Esophagus (tissue), 2 donors: ENCODE measurements at regions not wholly inside any gene's neighbourhood (a gene's known extent, or its start where the extent isn't known, plus 50 kb on each side); places are given as distances from the start of the nearest gene placed in this dataset.

Experiments used
- H3K27ac ChIP-seq, 2 donors: one replicate each; pipeline ENCODE4 v1.5.1; 2013; ENCODE audit warnings: low read depth in 2 of 2, mild to moderate bottlenecking in 2 of 2, inconsistent platforms in 1 of 2, low read length in 1 of 2, moderate library complexity in 1 of 2
- H3K27me3 ChIP-seq, 2 donors: one replicate each; pipeline ENCODE4 v1.6.1; 2013; ENCODE audit warnings: low read length in 2 of 2, control low read depth in 1 of 2, mild to moderate bottlenecking in 1 of 2; ENCODE audit not compliant: insufficient read depth in 2 of 2, control insufficient read depth in 1 of 2
- H3K36me3 ChIP-seq, 2 donors: one replicate each; pipeline ENCODE4 v1.6.1; 2013; ENCODE audit warnings: low read length in 1 of 2; ENCODE audit not compliant: control insufficient read depth in 2 of 2, insufficient read depth in 2 of 2
- H3K4me1 ChIP-seq, 2 donors: one replicate each; pipeline ENCODE4 v1.6.1; 2013; ENCODE audit warnings: low read length in 1 of 2; ENCODE audit not compliant: control insufficient read depth in 2 of 2, insufficient read depth in 2 of 2
- H3K4me3 ChIP-seq, 2 donors: one replicate each; pipeline ENCODE4 v1.5.1; 2013; ENCODE audit warnings: low read length in 2 of 2, mild to moderate bottlenecking in 2 of 2, low read depth in 1 of 2, moderate library complexity in 1 of 2
- H3K9me3 ChIP-seq, 2 donors: one replicate each; pipeline ENCODE4 v1.6.1; 2013; ENCODE audit warnings: mild to moderate bottlenecking in 2 of 2, low read depth in 1 of 2, low read length in 1 of 2, moderate library complexity in 1 of 2; ENCODE audit not compliant: control insufficient read depth in 2 of 2, insufficient read depth in 1 of 2
- WGBS, 2 donors: extraction: QIAGEN DNeasy Blood & Tissue Kit; methylation state at CpG; one replicate each; pipeline ENCODE4 v1.1.7; 2013; 5-methylcytosine and 5-hydroxymethylcytosine counted together
- donor health status: healthy with polysubstance abuse.
- donor health status: Bipolar disorder and iron deficiency.

GRCh38 chr4:82230306-82230705 lies 143.5 kb downstream of the HNRNPD start:
- no peak overlapping the region for H3K27ac ChIP-seq
- WGBS, 2 donors, result 61 to 63% methylated on average over 4 of the region's 4 CpGs

GRCh38 chr4:82225030-82225429 lies 148.8 kb downstream of the HNRNPD start:
- H3K27me3 ChIP-seq, result no peaks in the 10 kb centered on the region
- no peaks in the 10 kb centered on the region for H3K36me3 ChIP-seq
- no peak overlapping the region for H3K27ac ChIP-seq
- H3K9me3 ChIP-seq, result no peaks in the 10 kb centered on the region
- H3K4me3 ChIP-seq, result no peak overlapping the region
- H3K4me1 ChIP-seq, result no peaks in the 10 kb centered on the region
- 75 to 80% methylated on average over 2 of the region's 2 CpGs for WGBS, 2 donors

More at GRCh38 chr4:82230306-82230705, 143.5 kb downstream of the HNRNPD start:
- no peaks in the 10 kb centered on the region for H3K36me3 ChIP-seq
- H3K9me3 ChIP-seq, result no peaks in the 10 kb centered on the region
- H3K4me1 ChIP-seq, result no peaks in the 10 kb centered on the region
- no peaks in the 10 kb centered on the region for H3K27me3 ChIP-seq
- H3K4me3 ChIP-seq, result no peak overlapping the region

GRCh38 chr4:82223715-82224114 lies 150.1 kb downstream of the HNRNPD start:
- WGBS, 2 donors, result 32 to 35% methylated on average over 4 of the region's 4 CpGs
- H3K27me3 ChIP-seq, result no peaks in the 10 kb centered on the region
- no peaks in the 10 kb centered on the region for H3K36me3 ChIP-seq
- no peaks in the 10 kb centered on the region for H3K9me3 ChIP-seq
- no peak overlapping the region for H3K4me3 ChIP-seq
- no peaks in the 10 kb centered on the region for H3K4me1 ChIP-seq
- no peak overlapping the region for H3K27ac ChIP-seq

- Histone ChIP-seq H3K27me3 (no peaks in the 10 kb centered on the region), H3K4me3 (no peak overlapping the region), H3K9me3 (no peaks in the 10 kb centered on the region), H3K36me3 (no peaks in the 10 kb centered on the region), H3K27ac (no peak overlapping the region), H3K4me1 (no peaks in the 10 kb centered on the region)
- WGBS, 2 donors, result 79 to 82% methylated on average over 6 of the region's 6 CpGs
These were observed 154.4 kb downstream of the HNRNPD start for GRCh38 chr4:82219346-82219745.

- Histone ChIP-seq H3K27me3 (no peaks in the 10 kb centered on the region), H3K4me1 (no peaks in the 10 kb centered on the region), H3K4me3 (no peak overlapping the region), H3K9me3 (no peaks in the 10 kb centered on the region), H3K36me3 (no peaks in the 10 kb centered on the region), H3K27ac (no peak overlapping the region)
- WGBS, 2 donors, result 89 to 91% methylated on average over 3 of the region's 3 CpGs
These were observed 155.6 kb downstream of the HNRNPD start for GRCh38 chr4:82217986-82218715.

- H3K27ac ChIP-seq, result no peak overlapping the region
- H3K27me3 ChIP-seq, result no peaks in the 10 kb centered on the region
- H3K36me3 ChIP-seq, result no peaks in the 10 kb centered on the region
- no peak overlapping the region for H3K4me3 ChIP-seq
- no peaks in the 10 kb centered on the region for H3K4me1 ChIP-seq
- WGBS, 2 donors, result 90 to 91% methylated on average over 2 of the region's 2 CpGs
- no peaks in the 10 kb centered on the region for H3K9me3 ChIP-seq
These were observed 157.6 kb downstream of the HNRNPD start for GRCh38 chr4:82216219-82216618.

GRCh38 chr4:82215800-82216199 lies 158.0 kb downstream of the HNRNPD start:
- Histone ChIP-seq H3K27me3 (no peaks in the 10 kb centered on the region), H3K27ac (no peak overlapping the region), H3K4me3 (no peak overlapping the region), H3K36me3 (no peaks in the 10 kb centered on the region), H3K4me1 (no peaks in the 10 kb centered on the region), H3K9me3 (no peaks in the 10 kb centered on the region)

GRCh38 chr4:82215039-82215438 lies 158.8 kb downstream of the HNRNPD start:
- Histone ChIP-seq H3K4me1 (no peaks in the 10 kb centered on the region), H3K27me3 (no peaks in the 10 kb centered on the region), H3K36me3 (no peaks in the 10 kb centered on the region), H3K27ac (no peak overlapping the region), H3K4me3 (no peak overlapping the region), H3K9me3 (no peaks in the 10 kb centered on the region)
- WGBS, 2 donors, result 91 to 95% methylated on average over 1 of the region's 1 CpG

GRCh38 chr4:82213485-82214417 lies 160.0 kb downstream of the HNRNPD start:
- no peaks in the 10 kb centered on the region for H3K27me3 ChIP-seq
- H3K9me3 ChIP-seq, result no peaks in the 10 kb centered on the region
- H3K27ac ChIP-seq, result no peak overlapping the region
- no peaks in the 10 kb centered on the region for H3K36me3 ChIP-seq
- no peaks in the 10 kb centered on the region for H3K4me1 ChIP-seq
- no peak overlapping the region for H3K4me3 ChIP-seq
- WGBS, 2 donors, result 42 to 50% methylated on average over 5 of the region's 5 CpGs
